Ovary (tissue), 7 donors: ENCODE measurements at regions not wholly inside any gene's neighbourhood (a gene's known extent, or its start where the extent isn't known, plus 50 kb on each side); places are given as distances from the start of the nearest gene placed in this dataset.

Source experiments
- DNase-seq, 5 donors: peaks; one replicate each; pipeline ENCODE4 v3.0.0-alpha.2; 2019 to 2020
- H3K27ac ChIP-seq, 2 donors: fragments of 200-600 bp; one replicate each; pipeline versions ENCODE4 v1.5.1 to v1.8.0; 2019 to 2022
- H3K27me3 ChIP-seq: fragments of 200-600 bp; one replicate; pipeline ENCODE4 v1.8.0; 2022
- H3K36me3 ChIP-seq: fragments of 200-600 bp; sonication (generic); one replicate; pipeline ENCODE4 v1.5.1; 2019
- H3K4me1 ChIP-seq: one replicate; pipeline ENCODE4 v1.8.1; 2013; ENCODE audit warnings: mild to moderate bottlenecking, moderate library complexity; ENCODE audit not compliant: insufficient read depth
- H3K4me3 ChIP-seq: fragments of 200-600 bp; sonication (generic); one replicate; pipeline ENCODE4 v1.5.1; 2017
- H3K9me3 ChIP-seq, 2 donors: fragments of 200-600 bp in 1 of 2; sonication (generic) in 1 of 2; one replicate each; pipeline versions ENCODE4 v1.5.1 to v1.8.1; 2013 to 2019; ENCODE audit warnings: mild to moderate bottlenecking in 1 of 2, moderate library complexity in 1 of 2
- CTCF ChIP-seq, 3 donors: fragments of 450-650 bp in 2 of 3; fragments of 200-600 bp in 1 of 3; IDR thresholded peaks; one replicate each; pipeline versions ENCODE4 v1.5.1 to v1.8.0; 2016 to 2022; ENCODE audit warnings: antibody characterized with exemption in 3 of 3, mild to moderate bottlenecking in 1 of 3
- EP300 ChIP-seq: sonication (generic); formaldehyde crosslinking; IDR thresholded peaks from one replicate; pipeline ENCODE4 v1.6.1; 2017; ENCODE audit warnings: antibody characterized with exemption
- POLR2A ChIP-seq: fragments of 450-650 bp; IDR thresholded peaks from one replicate; pipeline ENCODE4 v1.6.1; 2017; ENCODE audit warnings: antibody characterized with exemption, mild to moderate bottlenecking, moderate library complexity
- WGBS, 3 donors: extraction: QIAGEN DNeasy Blood & Tissue Kit in 1 of 3; methylation state at CpG; one replicate each; pipeline versions ENCODE4 v1.1.5 to v1.1.7; 2013 to 2017; 5-methylcytosine and 5-hydroxymethylcytosine counted together
- intact Hi-C, 4 donors: fragments of 100-400 bp; cut with DNase I; formaldehyde crosslinking; loops; one replicate each; pipeline versions ENCODE4 v1.11.0 to v1.15.1; 2022 to 2023
- donor health status: DM: no; HTN: no; CAD: no; lungs with moderate emphysema.
- donor health status: DM: no; HTN: no; CAD: no.
- donor health status: Bipolar disorder and iron deficiency.
- donor health status: DM: no; HTN: no; CAD: no.
- donor health status: DM: yes; HTN: yes; CAD: no.

DNA sequence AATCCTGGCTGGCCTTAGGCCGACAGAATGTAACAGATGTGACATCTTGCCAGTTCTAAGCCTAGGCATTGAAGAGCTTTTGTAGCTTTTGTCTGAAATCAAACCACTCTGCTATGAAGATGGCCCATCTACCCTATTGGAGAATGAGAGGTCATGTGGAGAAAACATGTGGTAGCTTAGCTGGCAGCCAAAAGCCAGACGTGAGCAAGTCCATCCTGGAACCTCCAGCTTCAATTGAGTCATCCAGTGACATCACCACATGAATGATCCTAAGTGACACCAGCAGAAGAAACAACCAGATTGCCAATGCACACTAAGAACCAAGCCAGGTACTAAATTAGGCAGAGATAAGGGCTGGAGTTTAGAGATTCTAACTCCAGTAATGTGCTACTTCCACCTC lies 154.8 kb upstream of the ZFP42 start:
- Histone ChIP-seq H3K4me3 (no peak overlapping the region), H3K36me3 (no peaks in the 10 kb centered on the region), H3K27ac (no peak overlapping the region), H3K9me3 (no peaks in the 10 kb centered on the region), H3K27me3 (no peaks in the 10 kb centered on the region), H3K4me1 (no peaks in the 10 kb centered on the region)
- WGBS, 3 donors: 50 to 76% (median 59%) methylated on average over 2 of the region's 2 CpGs
- TF ChIP-seq EP300: no peak
- TF ChIP-seq CTCF (IDR thresholded peaks at IDR 0.05): no peak
- TF ChIP-seq POLR2A: no peak
- intact Hi-C loops: no loop called here
- no peak for DNase-seq

DNA sequence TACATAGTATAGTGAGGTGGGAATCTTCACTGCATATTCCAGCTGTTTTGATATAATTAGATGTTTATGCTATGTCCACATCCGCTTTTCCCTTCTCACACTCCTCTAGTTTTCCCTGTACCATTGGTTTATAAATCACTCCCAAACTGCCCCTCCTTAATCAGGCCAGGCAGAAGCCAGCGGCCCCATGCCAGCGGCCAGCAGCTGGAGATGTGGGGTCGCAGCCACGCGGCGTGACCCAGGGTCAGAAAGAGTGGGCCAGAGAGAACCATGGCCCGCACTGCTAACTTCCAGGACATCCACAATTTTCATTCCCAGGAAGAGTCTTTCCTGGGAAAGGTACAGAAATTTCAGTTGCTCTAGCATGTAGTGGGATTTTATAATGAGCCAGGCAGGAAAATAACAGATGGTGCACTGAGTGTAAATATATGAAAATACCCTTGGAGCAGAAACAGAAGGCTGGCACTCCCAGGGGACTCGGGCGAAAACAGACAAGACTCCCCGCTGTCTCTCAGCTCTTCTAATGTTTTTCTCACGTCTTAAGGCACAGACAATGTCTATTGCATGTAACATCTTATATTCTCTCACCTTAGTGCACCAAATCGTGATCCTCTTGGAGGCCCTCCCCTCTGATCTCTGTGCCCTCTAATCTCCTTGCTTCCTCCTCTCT lies 145.9 kb upstream of the ZFP42 start:
- Histone ChIP-seq H3K27me3 (no peaks in the 10 kb centered on the region), H3K4me3 (no peak overlapping the region), H3K36me3 (no peaks in the 10 kb centered on the region), H3K9me3 (no peaks in the 10 kb centered on the region), H3K4me1 (no peaks in the 10 kb centered on the region), H3K27ac (no peak overlapping the region)
- no peak for DNase-seq
- intact Hi-C loops: no loop called here
- 25 to 63% (median 29%) methylated on average over 13 of the region's 13 CpGs for WGBS, 3 donors
- TF ChIP-seq EP300: no peak

- 68 to 84% (median 76%) methylated on average over 4 of the region's 4 CpGs for WGBS, 3 donors
- H3K36me3 ChIP-seq: no peaks in the 10 kb centered on the region
- H3K9me3 ChIP-seq: no peaks in the 10 kb centered on the region
- intact Hi-C loops: no loop called here
- H3K27ac ChIP-seq: no peak overlapping the region
- no peaks in the 10 kb centered on the region for H3K4me1 ChIP-seq
- TF ChIP-seq POLR2A (no peak), EP300 (no peak), CTCF (IDR thresholded peaks at IDR 0.05) (no peak)
- DNase-seq: no peak
- no peaks in the 10 kb centered on the region for H3K27me3 ChIP-seq
- no peak overlapping the region for H3K4me3 ChIP-seq
These were observed 129.7 kb upstream of the ZFP42 start for GRCh38 chr4:187865914-187866313.

DNA sequence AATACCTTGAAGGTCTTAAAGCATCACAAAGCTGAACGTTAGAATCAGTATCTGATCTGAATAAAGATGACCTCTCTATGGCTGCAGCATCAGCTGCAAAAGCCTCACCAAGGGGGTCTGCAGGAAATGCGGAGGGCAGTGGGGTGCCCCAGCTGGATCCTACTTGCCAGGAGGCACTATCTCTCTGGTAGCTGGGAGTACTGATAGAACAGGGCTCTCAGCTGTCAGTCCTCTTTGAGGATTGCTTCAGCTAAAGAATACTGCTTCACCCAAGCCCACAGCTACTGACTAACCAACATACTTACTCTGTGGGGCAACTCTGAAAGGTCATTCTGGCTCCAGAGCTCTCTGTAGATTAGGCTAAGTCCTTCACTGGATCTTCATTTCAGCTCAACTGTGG lies 112.5 kb upstream of the ZFP42 start:
- 50 to 58% (median 53%) methylated on average over 2 of the region's 2 CpGs for WGBS, 3 donors
- TF ChIP-seq CTCF (IDR thresholded peaks at IDR 0.05): no peak
- TF ChIP-seq POLR2A: no peak
- no peaks in the 10 kb centered on the region for H3K9me3 ChIP-seq
- H3K4me3 ChIP-seq: no peak overlapping the region
- H3K4me1 ChIP-seq: no peaks in the 10 kb centered on the region
- intact Hi-C loops: no loop called here
- H3K27me3 ChIP-seq: no peaks in the 10 kb centered on the region
- H3K27ac ChIP-seq: no peak overlapping the region
- no peaks in the 10 kb centered on the region for H3K36me3 ChIP-seq
- no peak for DNase-seq

DNA sequence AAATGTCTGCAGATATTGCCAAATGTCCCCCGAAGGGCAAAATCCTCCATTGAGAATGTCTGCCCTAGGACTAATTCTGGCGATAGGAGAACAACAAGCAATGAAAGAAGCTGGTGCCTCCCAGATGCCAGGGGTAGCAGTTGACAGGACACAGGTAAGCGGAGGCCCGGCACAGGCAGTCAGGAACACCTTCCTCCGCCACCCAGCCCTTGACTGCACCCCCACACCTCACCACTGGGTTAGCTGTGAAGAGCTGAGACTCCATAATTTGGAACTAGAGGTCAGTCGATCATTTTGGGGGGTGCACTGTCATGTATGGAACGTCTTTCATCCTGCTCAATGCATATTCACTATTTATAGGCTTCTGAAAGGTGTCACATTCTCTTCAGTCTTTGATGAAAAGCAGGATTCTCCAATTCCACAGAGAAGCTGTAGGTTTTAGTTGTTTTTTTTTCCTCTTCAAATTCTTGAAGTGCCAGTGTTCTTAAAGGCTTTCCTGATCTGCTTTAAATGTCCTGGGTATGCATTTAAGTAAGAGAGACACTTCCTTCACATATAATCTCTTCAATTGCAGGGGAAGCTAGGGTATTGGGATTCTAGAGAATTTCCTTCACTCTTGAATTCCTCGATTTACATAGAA lies 111.6 kb upstream of the ZFP42 start:
- intact Hi-C loops: no loop called here
- H3K36me3 ChIP-seq: no peaks in the 10 kb centered on the region
- no peaks in the 10 kb centered on the region for H3K9me3 ChIP-seq
- TF ChIP-seq EP300 (no peak), POLR2A (no peak), CTCF (IDR thresholded peaks at IDR 0.05) (no peak)
- H3K4me1 ChIP-seq: no peaks in the 10 kb centered on the region
- no peak overlapping the region for H3K4me3 ChIP-seq
- no peaks in the 10 kb centered on the region for H3K27me3 ChIP-seq
- no peak for DNase-seq
- 70 to 76% (median 74%) methylated on average over 8 of the region's 8 CpGs for WGBS, 3 donors
- no peak overlapping the region for H3K27ac ChIP-seq
